Osteoblast (primary cell): ENCODE measurements at regions not wholly inside any gene's neighbourhood (a gene's known extent, or its start where the extent isn't known, plus 50 kb on each side); places are given as distances from the start of the nearest gene placed in this dataset.

Source experiments
- DNase-seq: peaks from one replicate; pipeline ENCODE4 v3.0.0; 2011; ENCODE audit warnings: low spot score, mixed read lengths; ENCODE audit not compliant: insufficient read length; ENCODE audit errors: missing footprints
- H2AFZ ChIP-seq: 2 replicates; pipeline ENCODE4 v1.6.0; 2011; ENCODE audit warnings: mild to moderate bottlenecking, low read length
- H3K27ac ChIP-seq: 2 replicates; pipeline ENCODE4 v1.5.1; 2011; ENCODE audit warnings: mild to moderate bottlenecking, low read depth, low read length, moderate library complexity
- H3K27me3 ChIP-seq: 2 replicates; pipeline ENCODE4 v1.6.0; 2012; ENCODE audit warnings: mild to moderate bottlenecking, control low read depth, inconsistent platforms, low read length, moderate library complexity; ENCODE audit not compliant: insufficient read depth
- H3K36me3 ChIP-seq: 2 replicates; pipeline ENCODE4 v1.5.1; 2011; ENCODE audit warnings: mild to moderate bottlenecking, low read length, control low read depth, moderate library complexity; ENCODE audit not compliant: insufficient read depth
- H3K4me1 ChIP-seq: 2 replicates; pipeline ENCODE4 v1.5.1; 2011; ENCODE audit warnings: mild to moderate bottlenecking, low read length, control low read depth, moderate library complexity; ENCODE audit not compliant: insufficient read depth
- H3K4me2 ChIP-seq: 2 replicates; pipeline ENCODE4 v1.6.0; 2011; ENCODE audit warnings: mild to moderate bottlenecking, low read length; ENCODE audit not compliant: insufficient read depth
- H3K4me3 ChIP-seq: fragments of 200-600 bp; sonication (generic); 3 replicates; pipeline ENCODE4 v1.5.1; 2012; ENCODE audit warnings: mild to moderate bottlenecking, low read length, inconsistent platforms; ENCODE audit not compliant: insufficient read depth
- H3K79me2 ChIP-seq: 2 replicates; pipeline ENCODE4 v1.6.0; 2012; ENCODE audit warnings: mild to moderate bottlenecking, low read length, control low read depth, inconsistent platforms; ENCODE audit not compliant: insufficient read depth
- H3K9me3 ChIP-seq: 2 replicates; pipeline ENCODE4 v1.5.1; 2011; ENCODE audit warnings: low read depth, low read length, control low read depth
- H4K20me1 ChIP-seq: 2 replicates; pipeline ENCODE4 v1.6.0; 2012; ENCODE audit warnings: mild to moderate bottlenecking, low read length, control low read depth; ENCODE audit not compliant: insufficient read depth
- TF ChIP-seq, protein P1 (sequence below): IDR thresholded peaks from 2 replicates; pipeline ENCODE4 v1.5.1; 2011; ENCODE audit warnings: mild to moderate bottlenecking, low read depth, low read length, moderate library complexity; ENCODE audit errors: extremely low read depth

DNA sequence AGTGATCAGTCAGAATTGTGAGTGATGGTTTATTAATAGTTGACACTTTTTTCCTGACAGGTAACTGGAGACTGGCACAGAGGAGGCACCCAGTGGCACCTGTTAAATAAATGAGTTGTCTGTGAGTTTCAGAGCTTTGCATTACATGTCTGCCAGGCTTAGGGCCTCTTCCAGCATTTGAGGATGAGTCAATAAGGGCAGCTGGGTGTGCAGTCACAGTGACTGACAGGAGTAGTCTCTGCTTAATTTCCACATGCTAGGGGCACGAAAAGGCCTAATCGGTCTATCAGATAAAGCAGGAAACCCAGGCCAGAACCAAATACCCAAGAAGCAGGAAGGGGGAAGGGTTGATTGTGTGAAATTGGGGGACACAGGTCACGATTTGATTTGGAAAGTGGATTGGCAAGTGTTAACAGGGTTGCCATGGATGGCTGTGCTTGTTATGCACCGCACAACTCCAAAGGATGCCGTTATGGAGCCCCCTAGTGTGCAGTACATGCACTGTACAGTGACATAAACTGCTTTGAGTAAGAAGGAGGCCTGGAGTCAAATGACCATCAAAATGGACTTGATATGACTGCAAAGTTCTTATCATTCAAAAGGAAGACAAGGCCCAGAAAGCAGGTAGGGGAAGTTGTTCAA, 111.9 kb upstream of the GGTLC1 start:
- H3K4me2 ChIP-seq: no peak overlapping the region
- H3K79me2 ChIP-seq: no peaks in the 10 kb centered on the region
- peak overlapping the region; percentile 58 for H2AFZ ChIP-seq
- peak overlapping the region; percentile 27 for H3K27ac ChIP-seq
- H3K4me1 ChIP-seq: peaks cover 47% of the 10 kb centered on the region
- H3K27me3 ChIP-seq: peaks cover 17% of the 10 kb centered on the region
- no peaks in the 10 kb centered on the region for H4K20me1 ChIP-seq
- no peak overlapping the region for H3K4me3 ChIP-seq
- no peak for DNase-seq
- TF ChIP-seq, protein P1, sequence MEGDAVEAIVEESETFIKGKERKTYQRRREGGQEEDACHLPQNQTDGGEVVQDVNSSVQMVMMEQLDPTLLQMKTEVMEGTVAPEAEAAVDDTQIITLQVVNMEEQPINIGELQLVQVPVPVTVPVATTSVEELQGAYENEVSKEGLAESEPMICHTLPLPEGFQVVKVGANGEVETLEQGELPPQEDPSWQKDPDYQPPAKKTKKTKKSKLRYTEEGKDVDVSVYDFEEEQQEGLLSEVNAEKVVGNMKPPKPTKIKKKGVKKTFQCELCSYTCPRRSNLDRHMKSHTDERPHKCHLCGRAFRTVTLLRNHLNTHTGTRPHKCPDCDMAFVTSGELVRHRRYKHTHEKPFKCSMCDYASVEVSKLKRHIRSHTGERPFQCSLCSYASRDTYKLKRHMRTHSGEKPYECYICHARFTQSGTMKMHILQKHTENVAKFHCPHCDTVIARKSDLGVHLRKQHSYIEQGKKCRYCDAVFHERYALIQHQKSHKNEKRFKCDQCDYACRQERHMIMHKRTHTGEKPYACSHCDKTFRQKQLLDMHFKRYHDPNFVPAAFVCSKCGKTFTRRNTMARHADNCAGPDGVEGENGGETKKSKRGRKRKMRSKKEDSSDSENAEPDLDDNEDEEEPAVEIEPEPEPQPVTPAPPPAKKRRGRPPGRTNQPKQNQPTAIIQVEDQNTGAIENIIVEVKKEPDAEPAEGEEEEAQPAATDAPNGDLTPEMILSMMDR: peak; percentile 90
- no peaks in the 10 kb centered on the region for H3K36me3 ChIP-seq
- no peaks in the 10 kb centered on the region for H3K9me3 ChIP-seq

DNA sequence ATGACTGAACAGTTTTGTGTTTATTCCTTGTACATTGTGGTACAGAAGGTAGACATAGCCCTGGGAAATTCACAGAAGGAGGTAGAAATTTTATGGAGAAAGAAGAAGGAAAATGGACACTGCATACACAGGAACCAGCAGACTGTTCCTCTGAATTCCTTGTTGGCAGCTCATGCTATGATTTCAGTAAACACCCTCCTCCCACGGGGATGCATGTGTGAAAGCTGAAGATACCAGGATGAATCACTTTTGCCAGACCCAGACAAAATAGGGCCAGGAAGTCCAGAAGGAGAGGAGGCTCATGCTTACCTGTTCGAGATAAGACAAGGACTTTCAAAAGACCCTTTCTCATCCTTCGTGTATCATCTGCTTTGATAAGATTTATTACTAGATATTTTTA, 110.3 kb upstream of the GGTLC1 start:
- Histone ChIP-seq H3K79me2 (no peaks in the 10 kb centered on the region), H2AFZ (no peak overlapping the region), H3K9me3 (no peaks in the 10 kb centered on the region), H3K4me2 (peak overlapping the region; percentile 46), H3K4me3 (peak overlapping the region; percentile 23), H3K36me3 (no peaks in the 10 kb centered on the region), H3K4me1 (peaks cover 42% of the 10 kb centered on the region), H3K27ac (peak overlapping the region; percentile 41), H4K20me1 (no peaks in the 10 kb centered on the region), H3K27me3 (peaks cover 20% of the 10 kb centered on the region)
- no peak for DNase-seq
- TF ChIP-seq, protein P1: no peak

DNA sequence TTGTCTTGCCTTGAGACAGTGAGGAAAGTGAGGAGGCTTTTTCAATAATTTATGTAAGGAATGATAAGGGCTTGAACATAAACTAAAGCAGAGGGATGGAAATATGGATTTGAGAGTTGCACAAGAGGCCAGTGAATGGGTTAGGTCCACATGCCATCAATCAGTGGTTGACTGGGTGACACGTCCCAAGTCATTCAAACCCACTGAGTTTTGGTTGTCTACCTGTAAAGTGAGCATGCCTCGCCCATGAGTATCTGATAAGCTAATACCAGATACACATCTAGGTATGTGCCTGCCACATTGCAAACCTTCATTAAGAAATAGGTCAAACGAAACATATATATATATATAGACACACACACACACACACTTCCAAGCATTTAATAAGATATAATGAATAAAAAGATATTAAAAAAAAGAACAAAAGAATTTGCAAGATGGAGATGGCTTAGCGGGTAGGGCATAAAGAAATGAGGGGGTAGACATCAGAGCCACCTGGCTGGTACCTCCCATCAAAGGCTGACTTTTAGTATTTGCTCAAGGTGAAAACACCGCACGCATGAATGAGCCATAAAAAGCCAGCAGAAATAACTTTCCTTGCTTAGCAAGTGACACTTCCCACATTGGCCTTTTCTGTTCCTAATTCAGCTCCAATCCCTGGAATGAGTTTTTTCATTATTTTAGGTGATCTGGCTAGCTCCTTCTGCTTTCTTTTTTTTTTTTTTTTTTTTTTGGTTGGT, 109.1 kb upstream of the GGTLC1 start:
- no peaks in the 10 kb centered on the region for H4K20me1 ChIP-seq
- no peaks in the 10 kb centered on the region for H3K9me3 ChIP-seq
- H3K27me3 ChIP-seq: peaks cover 20% of the 10 kb centered on the region
- H2AFZ ChIP-seq: no peak overlapping the region
- no peak overlapping the region for H3K4me3 ChIP-seq
- no peaks in the 10 kb centered on the region for H3K79me2 ChIP-seq
- no peak overlapping the region for H3K27ac ChIP-seq
- H3K4me1 ChIP-seq: peaks cover 30% of the 10 kb centered on the region
- H3K4me2 ChIP-seq: no peak overlapping the region
- no peaks in the 10 kb centered on the region for H3K36me3 ChIP-seq
- no peak for DNase-seq
- TF ChIP-seq, protein P1: no peak

DNA sequence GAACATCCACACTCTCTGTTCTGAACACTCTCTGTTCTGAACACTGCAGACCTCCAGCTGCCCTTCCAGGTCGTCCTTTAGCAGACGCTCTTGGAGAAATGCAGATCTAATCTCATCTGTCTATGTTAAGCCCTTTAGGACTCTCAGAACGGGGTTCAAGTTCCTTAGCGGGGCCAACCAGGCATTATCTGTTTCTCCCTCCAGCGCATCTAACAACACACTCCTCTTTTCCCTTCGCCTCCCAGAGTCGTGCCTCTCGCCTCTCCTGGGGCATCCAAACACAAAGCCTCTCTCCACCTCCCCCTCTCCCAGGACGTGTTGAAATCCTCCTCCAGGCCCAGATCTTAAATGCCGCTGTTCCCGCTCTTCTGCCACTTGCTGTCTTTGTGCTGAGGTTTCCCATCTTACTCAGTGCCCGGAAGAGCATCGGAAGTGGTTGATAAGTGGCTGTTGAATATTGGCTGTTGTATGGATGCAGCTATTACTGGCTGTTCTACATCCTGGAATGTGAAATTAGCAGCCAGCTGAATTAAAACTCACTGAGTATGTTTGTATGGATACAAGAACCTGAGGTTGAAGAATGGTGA, 108.4 kb upstream of the GGTLC1 start:
- TF ChIP-seq, protein P1: no peak

More for the DNA sequence above, 108.4 kb upstream of the GGTLC1 start:
- Histone ChIP-seq H3K9me3 (no peaks in the 10 kb centered on the region), H3K4me1 (peaks cover 23% of the 10 kb centered on the region), H3K4me3 (no peak overlapping the region), H3K27ac (no peak overlapping the region), H3K79me2 (no peaks in the 10 kb centered on the region), H3K27me3 (peaks cover 20% of the 10 kb centered on the region), H3K4me2 (no peak overlapping the region), H2AFZ (no peak overlapping the region), H3K36me3 (no peaks in the 10 kb centered on the region), H4K20me1 (no peaks in the 10 kb centered on the region)
- no peak for DNase-seq
